Adrenal gland (tissue), 5 donors: ENCODE measurements at regions not wholly inside any gene's neighbourhood (a gene's known extent, or its start where the extent isn't known, plus 50 kb on each side); places are given as distances from the start of the nearest gene placed in this dataset.

ENCODE experiments used
- CTCF ChIP-seq, 6 experiments: fragments of 450-650 bp in 4 of 6; fragments of 200-600 bp in 2 of 6; sonication (generic) in 1 of 6; IDR thresholded peaks; 1 replicate in 5 of 6; 2 replicates in 1 of 6; pipeline versions ENCODE4 v1.5.1 to v1.8.0; 2016 to 2021; ENCODE audit warnings: antibody characterized with exemption in 6 of 6, mild to moderate bottlenecking in 2 of 6, moderate library complexity in 1 of 6
- POLR2A ChIP-seq, 2 donors: fragments of 450-650 bp; IDR thresholded peaks; one replicate each; pipeline ENCODE4 v1.6.1; 2017; ENCODE audit warnings: antibody characterized with exemption in 2 of 2, mild to moderate bottlenecking in 2 of 2, moderate library complexity in 1 of 2
- donor health status: DM: no; HTN: no; CAD: no.

- TF ChIP-seq CTCF (IDR thresholded peaks at IDR 0.05) (no peak), POLR2A (IDR thresholded peaks at IDR 0.05) (no peak)
Measured at GRCh38 chr21:17386498-17386897, 126.3 kb upstream of the CXADR start.
